ENCODE measurements at regions not wholly inside any gene's neighbourhood (a gene's known extent, or its start where the extent isn't known, plus 50 kb on each side); places are given as distances from the start of the nearest gene placed in this dataset.

GRCh38 chr20:60410618-60411264 is 452.5 kb downstream of the CDH26 start:
- DNase-seq (ENCODE audit: extremely low read depth, low read depth): no peak

DNA sequence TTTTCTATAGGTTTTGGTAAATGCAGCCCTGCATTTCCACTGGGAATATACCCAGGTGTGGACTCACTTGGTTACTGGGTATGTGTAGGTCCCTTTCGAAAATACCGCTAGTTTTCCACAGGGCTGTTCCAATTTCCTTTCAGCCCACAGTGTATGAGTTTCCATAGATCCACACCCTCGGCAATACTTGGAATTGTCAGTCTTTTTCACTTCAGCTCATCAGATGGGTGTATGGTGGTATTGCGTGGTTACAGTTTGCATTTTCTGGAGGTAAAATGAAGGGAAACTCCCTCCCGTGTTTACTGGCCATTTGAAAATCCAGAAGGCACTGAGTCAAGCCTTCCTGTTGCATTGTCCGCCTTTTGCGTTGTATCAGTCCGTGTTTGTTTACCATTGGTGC is 453.6 kb downstream of the CDH26 start:
- DNase-seq (ENCODE audit: extremely low read depth, low read depth): no peak

DNA sequence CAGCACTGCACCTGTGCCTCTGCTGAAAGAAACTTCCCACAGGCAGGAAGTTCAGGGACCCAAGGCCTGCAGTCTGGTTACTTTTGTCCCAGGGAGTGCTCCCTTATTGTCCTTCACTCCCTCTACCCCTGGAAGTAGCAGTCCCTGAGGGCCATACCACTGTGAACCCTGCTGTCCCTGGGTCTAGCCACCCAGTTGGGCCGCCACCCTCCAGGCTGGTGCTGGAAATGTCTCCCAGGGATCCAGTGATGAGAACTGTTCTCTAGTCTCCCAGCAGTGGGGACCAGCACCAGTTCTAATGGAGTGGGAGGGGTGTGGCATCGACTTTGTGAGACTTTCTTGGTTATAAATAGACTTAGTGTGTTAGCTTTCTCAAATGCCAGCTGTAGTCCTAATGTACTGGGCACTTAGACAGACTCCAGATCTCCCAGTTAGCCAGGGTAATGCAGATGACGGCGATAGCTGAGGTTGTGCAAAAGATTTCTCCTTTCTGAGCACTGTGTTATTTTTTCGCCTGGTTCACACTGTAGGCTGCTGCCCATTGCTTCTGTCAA is 462.5 kb downstream of the CDH26 start:
- no peak for DNase-seq (ENCODE audit: extremely low read depth, low read depth)

DNA sequence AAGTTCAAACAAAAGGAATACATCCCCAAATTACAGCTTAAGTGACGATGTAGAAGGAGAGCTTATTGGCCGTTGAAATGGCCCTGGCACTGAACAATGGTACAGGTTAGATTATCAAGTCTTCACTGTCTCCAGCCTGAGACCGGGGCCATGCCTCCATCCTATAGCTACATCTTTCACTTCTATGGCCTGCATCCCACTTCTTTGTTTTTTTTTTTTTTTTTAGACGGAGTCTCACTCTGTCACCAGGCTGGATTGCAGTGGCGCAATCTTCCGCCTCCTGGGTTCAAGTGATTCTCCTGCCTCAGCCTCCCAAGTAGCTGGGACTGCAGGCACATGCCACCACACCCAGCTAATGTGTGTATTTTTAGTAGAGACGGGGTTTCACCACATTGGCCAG is 464.6 kb downstream of the CDH26 start:
- DNase-seq (ENCODE audit: extremely low read depth, low read depth): no peak

GRCh38 chr20:60424267-60424902 is 466.2 kb downstream of the CDH26 start:
- DNase-seq (ENCODE audit: extremely low read depth, low read depth): no peak

DNA sequence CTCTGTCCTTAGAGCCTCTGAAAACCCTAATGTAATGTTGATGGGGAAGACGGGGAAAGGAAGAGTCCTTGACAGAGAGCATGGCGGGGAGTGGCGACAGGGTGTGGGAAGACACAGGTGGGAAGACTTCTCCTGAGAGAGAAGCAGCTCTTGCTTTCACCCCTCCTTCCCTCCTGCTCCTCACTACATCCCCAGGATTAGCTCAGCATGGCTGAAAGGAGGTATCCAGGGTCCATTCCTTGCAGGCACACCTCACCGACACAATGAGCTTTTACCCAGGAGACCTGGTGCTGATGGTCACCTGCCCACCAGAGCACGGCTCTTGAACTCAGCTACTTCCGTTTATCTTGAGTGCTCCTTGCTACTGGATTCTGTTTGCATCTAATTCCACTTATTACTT is 469.3 kb downstream of the CDH26 start:
- DNase-seq (ENCODE audit: extremely low read depth, low read depth): no peak

- no peak for DNase-seq (ENCODE audit: extremely low read depth, low read depth)
Measured at GRCh38 chr20:60428651-60429050, 470.4 kb downstream of the CDH26 start.

- DNase-seq (ENCODE audit: extremely low read depth, low read depth): no peak
Measured at GRCh38 chr20:60430516-60431001, 472.3 kb downstream of the CDH26 start.

- DNase-seq (ENCODE audit: extremely low read depth, low read depth): no peak
Measured at GRCh38 chr20:60431349-60431748, 473.1 kb downstream of the CDH26 start.

- no peak for DNase-seq (ENCODE audit: extremely low read depth, low read depth)
Measured at GRCh38 chr20:60437418-60437817, 479.2 kb downstream of the CDH26 start.

DNA sequence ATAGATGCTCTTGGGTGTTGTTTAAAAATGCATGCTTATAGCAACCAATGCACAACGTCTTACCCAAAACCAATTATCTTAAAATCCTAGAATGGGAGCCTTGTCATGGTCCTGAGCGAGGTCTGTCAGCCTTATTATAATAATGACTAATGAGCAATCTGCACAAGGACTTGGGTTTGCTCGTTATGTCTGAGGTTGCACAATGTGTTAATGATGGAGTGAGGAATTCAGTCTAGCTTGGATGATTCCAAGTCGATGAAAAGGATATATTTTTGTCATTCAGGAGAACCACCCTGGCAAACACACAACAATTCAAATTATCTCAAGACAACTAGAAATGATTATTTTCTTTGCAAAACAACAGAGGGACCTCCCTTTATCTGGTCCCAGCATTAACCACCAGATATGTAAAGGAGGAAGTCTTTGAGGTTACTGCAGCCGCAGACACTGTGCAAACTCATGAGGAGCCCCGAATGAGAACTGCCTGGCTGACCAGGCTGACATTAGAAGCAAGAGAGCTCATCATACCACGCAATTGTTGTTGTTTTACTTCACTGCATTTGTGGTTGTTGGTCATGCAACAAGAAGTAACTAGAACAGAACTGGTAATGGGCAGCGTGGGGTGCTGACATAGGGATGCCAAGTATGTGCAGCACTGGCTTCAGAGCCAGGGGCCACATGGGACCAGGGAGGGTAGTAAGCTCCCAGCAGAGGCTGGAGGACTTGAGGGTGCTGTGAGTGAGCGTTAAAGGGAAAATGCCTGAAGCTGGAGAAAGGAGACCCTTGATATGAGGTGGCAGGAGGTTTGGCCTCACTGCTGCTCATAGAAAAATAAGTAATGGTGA is 488.3 kb downstream of the CDH26 start:
- DNase-seq (ENCODE audit: extremely low read depth, low read depth): no peak

GRCh38 chr20:60447703-60448102 is 489.5 kb downstream of the CDH26 start:
- DNase-seq (ENCODE audit: extremely low read depth, low read depth): no peak

DNA sequence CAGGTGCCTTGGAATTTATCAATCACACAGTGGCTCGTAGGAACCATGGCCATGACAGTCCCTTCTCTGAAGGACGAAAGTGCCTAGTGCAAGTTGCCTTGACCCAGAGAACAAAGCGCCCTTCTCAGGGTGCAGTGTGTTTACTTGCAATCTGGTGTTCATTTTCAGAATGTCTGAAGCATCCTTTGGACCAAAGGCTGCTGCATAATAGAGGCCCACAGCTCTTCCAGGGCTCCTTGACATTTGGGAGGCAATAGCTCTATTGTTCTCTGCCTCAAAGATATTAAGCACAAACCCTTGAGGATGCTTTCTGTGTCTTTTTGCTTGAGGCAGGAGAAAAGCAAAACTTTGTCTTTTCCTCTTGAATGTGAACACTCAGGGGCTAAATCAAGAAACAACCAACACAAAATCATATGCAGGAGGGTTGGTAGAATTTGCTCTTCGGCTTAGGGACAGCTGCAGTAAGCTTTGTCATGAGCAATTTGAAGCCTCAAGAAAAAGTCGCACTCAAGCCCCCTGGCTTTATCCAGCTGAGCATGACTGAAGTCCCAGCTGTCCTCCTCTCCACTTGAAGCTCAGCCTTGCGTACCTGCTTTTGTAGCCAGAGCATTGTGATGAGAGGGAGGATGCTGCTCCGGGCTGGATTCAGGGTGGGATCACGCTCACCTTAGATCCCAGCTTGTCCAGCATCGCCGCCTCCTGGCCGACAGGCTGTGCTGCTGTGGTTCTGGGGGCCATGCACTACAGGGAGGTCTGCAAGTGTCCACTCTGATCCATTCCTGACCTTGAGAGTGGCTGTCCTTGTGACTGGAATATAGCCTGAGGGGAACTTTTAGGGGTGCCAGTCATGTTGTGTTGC is 495.4 kb downstream of the CDH26 start:
- DNase-seq (ENCODE audit: extremely low read depth, low read depth): no peak

DNA sequence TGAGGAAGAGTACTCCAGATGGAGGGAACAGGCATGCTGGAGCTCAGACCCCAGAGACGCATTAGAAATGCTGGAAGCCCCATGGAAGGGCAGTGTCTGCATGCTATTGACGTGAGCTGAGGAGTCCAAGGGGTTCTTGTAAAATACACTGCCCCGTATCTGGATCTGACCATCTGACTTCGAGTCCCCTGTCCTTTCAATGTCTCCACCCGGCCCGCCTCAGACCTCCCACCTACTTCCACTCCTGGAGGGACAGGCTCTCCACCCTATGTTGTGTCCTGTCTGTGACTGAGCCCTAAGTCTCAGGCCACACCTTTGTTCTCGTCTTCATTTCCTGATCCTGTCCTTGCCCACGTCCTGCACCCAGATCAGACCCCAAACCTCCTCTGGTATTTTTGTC is 496.3 kb downstream of the CDH26 start:
- no peak for DNase-seq (ENCODE audit: extremely low read depth, low read depth)

DNA sequence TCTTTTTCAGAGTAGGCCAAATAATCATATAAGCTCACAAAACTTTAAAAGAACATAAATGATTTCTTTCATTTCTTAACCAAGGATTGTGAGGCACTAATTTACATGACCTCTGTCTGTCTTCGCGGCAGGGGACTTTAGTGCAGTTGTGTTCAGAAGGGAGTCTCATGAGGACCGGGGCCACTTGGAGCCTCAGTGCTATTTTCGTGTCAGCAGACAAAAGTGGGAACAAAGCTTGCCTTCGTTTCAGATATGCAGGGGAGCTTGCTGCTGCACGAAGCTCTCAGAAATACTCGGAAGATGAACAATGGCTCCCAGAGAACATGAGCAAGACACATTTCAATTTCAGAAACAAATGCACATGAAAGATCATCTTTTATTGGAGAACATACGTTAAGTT is 497.0 kb downstream of the CDH26 start:
- DNase-seq (ENCODE audit: extremely low read depth, low read depth): no peak

DNA sequence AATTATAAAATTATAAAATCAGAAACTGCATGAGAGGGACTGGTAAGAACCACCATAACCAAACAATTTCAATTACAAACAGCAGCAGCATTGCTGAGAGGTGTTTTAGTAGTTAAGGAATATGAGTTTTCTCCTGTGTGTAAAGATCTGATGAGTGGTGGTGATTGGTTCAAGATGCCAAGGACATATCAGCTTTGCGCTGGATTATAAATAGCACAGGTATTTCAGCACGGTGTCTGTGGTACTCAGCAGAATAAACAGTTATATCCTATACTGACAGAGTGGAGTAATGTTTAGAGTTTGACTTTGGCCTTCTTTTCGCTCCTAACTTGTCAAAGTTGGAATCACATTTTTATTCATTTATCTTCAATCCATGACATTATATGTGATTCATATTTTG is 501.0 kb downstream of the CDH26 start:
- no peak for DNase-seq (ENCODE audit: extremely low read depth, low read depth)

DNA sequence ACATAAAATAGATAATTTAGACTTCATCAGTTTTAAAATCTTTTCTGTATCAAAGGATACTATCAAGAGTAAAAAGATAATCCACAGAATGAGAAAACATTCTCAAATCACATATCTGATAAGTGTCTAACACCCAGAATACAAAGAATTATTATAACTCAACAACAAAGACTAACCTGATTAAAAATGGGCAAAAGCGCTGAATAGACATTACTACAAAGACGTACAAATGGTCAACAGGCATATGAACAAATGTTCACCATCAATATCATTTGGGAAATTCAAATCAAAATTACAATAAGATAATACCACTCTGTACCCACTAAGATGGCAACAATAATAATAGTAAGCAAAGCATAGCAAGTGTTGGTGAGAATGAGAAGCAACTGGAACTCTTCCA is 503.8 kb downstream of the CDH26 start:
- no peak for DNase-seq (ENCODE audit: extremely low read depth, low read depth)

- no peak for DNase-seq (ENCODE audit: extremely low read depth, low read depth)
Measured at GRCh38 chr20:60463798-60464197, 505.6 kb downstream of the CDH26 start.

DNA sequence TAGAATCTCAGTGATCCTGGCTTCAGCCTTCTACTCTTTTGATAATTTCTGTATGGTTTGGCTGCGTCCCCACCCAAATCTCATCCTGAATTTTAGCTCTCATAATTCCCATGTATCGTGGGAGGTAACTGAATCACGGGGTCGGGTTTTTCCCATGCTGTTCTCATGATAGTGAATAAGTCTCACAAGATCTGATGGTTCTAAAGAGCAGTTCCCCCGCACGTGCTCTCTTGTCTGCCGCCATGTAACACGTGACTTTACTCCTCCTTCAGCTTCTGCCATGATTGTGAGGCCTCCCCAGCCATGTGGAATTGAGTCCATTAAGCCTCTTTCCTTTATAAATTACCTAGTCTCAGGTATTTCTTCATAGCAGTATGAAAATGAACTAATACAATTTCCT is 507.2 kb downstream of the CDH26 start:
- DNase-seq (ENCODE audit: extremely low read depth, low read depth): no peak

DNA sequence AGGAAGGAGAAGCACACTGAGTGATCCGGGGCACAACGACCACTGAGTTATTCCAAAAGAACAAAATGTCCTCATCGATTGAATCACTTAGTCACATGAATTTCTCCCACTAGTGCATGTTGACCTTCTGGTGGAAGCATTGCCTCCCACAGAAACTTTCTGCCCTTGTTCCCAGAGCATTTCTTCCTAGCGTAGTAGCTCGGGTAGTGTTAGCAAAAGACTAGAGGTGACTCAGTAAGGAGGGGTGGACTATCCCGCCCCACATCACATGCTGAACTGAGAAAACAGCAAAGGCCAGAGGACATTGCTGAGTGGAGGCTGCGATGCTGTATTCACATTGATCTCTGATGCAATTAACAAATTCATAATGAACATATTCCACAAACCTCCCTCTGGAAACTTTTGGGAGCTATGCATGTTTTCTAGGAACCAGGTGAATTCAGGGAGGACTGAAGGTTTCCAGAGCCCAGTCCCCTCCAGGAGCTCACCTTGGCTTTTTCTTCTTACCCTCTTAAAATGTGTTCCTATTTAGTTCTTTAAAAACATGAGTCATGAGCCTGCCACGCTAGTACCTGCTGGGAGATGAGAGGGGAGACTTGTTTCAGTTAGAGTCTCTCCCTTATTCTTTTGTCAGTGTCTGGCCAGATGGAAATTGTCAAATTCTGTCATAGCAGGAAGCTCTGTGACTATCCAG is 507.9 kb downstream of the CDH26 start:
- DNase-seq (ENCODE audit: extremely low read depth, low read depth): no peak

Data from NCI-H460 (cell line).